ENCODE measurements at regions not wholly inside any gene's neighbourhood (a gene's known extent, or its start where the extent isn't known, plus 50 kb on each side); places are given as distances from the start of the nearest gene placed in this dataset.

- TF ChIP-seq BRCA1 (IDR thresholded peaks at IDR 0.05) (no peak), BRCA1 (CRISPR knock-in tag; IDR thresholded peaks at IDR 0.05) (no peak), POLR2A (conservative IDR thresholded peaks at IDR 0.05) (no peak), SP1 (CRISPR knock-in tag; IDR thresholded peaks at IDR 0.05) (no peak), ETV1 (tag; conservative IDR thresholded peaks at IDR 0.05; ENCODE audit: low read depth) (no peak), CREB1 (IDR thresholded peaks at IDR 0.05) (no peak), CREB1 (CRISPR knock-in tag; IDR thresholded peaks at IDR 0.05) (no peak), ZNF830 (CRISPR knock-in tag; IDR thresholded peaks at IDR 0.05) (no peak), MTA3 (IDR thresholded peaks at IDR 0.05; ENCODE audit: borderline replicate concordance) (no peak), SMARCA5 (IDR thresholded peaks at IDR 0.05) (no peak), CTCF (IDR thresholded peaks at IDR 0.05 in 2 of 3, conservative IDR thresholded peaks at IDR 0.05 in 1 of 3; ENCODE audit: insufficient read depth in 2 of 3, low read depth in 1 of 3, low read length in 3 of 3) (no peak)
- TF ChIP-seq, protein P1, sequence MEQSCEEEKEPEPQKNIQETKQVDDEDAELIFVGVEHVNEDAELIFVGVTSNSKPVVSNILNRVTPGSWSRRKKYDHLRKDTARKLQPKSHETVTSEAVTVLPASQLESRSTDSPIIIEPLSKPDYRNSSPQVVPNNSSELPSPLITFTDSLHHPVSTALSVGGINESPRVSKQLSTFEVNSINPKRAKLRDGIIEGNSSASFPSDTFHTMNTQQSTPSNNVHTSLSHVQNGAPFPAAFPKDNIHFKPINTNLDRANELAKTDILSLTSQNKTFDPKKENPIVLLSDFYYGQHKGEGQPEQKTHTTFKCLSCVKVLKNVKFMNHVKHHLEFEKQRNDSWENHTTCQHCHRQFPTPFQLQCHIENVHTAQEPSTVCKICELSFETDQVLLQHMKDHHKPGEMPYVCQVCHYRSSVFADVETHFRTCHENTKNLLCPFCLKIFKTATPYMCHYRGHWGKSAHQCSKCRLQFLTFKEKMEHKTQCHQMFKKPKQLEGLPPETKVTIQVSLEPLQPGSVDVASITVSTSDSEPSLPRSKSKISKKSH (CRISPR knock-in tag; IDR thresholded peaks at IDR 0.05) = no peak
Observed at GRCh38 chr17:51430591-51430990, 170.2 kb downstream of the UTP18 start.
